ENCODE measurements at regions not wholly inside any gene's neighbourhood (a gene's known extent, or its start where the extent isn't known, plus 50 kb on each side); places are given as distances from the start of the nearest gene placed in this dataset.

DNA sequence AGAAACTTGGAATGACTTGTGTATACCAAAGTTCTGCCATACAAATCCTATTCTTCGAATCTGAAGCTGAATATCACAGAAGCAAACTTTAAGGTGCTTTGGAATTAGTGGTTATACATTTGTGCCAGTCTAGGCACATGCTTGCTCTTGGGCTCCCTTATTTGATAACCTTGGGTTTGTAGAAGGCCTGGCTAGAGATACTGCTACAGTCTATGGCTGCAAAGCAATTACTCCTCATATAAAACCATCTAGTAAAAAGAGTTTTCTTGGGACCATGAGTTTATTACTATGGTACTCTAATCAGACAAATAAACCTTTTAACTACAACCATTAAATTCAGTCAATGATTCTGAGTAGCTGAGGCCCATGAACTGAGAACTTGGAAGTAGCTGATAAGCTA lies 92.5 kb upstream of the SLC13A1 start:
- Histone ChIP-seq H2AFZ (ENCODE audit: low read depth, low read length) (no peak overlapping the region), H3K4me2 (ENCODE audit: insufficient read depth, low read length) (no peak overlapping the region), H3K27ac (ENCODE audit: extremely low read depth, low read depth, low read length) (no peak overlapping the region), H3K27me3 (ENCODE audit: control insufficient read depth in 2 of 2, insufficient read depth in 2 of 2, low read length in 2 of 2) (no peaks in the 10 kb centered on the region), H3K4me3 (no peak overlapping the region), H3K79me2 (ENCODE audit: control insufficient read depth, insufficient read depth, low read length) (no peaks in the 10 kb centered on the region), H3K9ac (ENCODE audit: insufficient read depth in 1 of 2, low read depth in 2 of 2, low read length in 2 of 2) (no peak overlapping the region), H3K9me3 (replicated peaks; ENCODE audit: control insufficient read depth, insufficient read depth, low read depth, low read length) (no peaks in the 10 kb centered on the region), H4K20me1 (replicated peaks; ENCODE audit: control insufficient read depth, insufficient read depth, low read length) (no peaks in the 10 kb centered on the region), H3K36me3 (ENCODE audit: control insufficient read depth, insufficient read depth, low read length) (no peaks in the 10 kb centered on the region), H3K9me1 (ENCODE audit: control insufficient read depth, insufficient read depth, low read length) (no peaks in the 10 kb centered on the region), H3K4me1 (replicated peaks in 1 of 2; ENCODE audit: control insufficient read depth in 2 of 2, insufficient read depth in 2 of 2, low read length in 2 of 2) (no peaks in the 10 kb centered on the region)
- in situ Hi-C loops (cut with MboI) = no loop called here
- ChIA-PET CTCF (ENCODE audit: low intra/inter-chr PET ratio) (no interaction called here), POLR2A (no interaction called here)
- 0% methylated on average over 1 of the region's 1 CpG for WGBS (ENCODE audit: insufficient coverage, low coverage, missing lambda C conversion rate)
- BruUV-seq (replicated peaks) = no TSS peak
- FAIRE-seq (no peak), ATAC-seq (no peak), DNase-seq (ENCODE audit: extremely low read depth in 1 of 4, low spot score in 3 of 4) (no peak)
- intact Hi-C loops (cut with micrococcal nuclease) = no loop called here
- TF ChIP-seq MYNN (IDR thresholded peaks at IDR 0.05) = no peak
- no peak for TF ChIP-seq MYNN (CRISPR knock-in tag; IDR thresholded peaks at IDR 0.05)
- TF ChIP-seq FOXM1 (IDR thresholded peaks at IDR 0.05; ENCODE audit: low read depth) = no peak
- TF ChIP-seq FOXM1 (CRISPR knock-in tag; IDR thresholded peaks at IDR 0.05; ENCODE audit: low read depth) = no peak
- TF ChIP-seq, protein P1, sequence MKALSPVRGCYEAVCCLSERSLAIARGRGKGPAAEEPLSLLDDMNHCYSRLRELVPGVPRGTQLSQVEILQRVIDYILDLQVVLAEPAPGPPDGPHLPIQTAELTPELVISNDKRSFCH (CRISPR knock-in tag; IDR thresholded peaks at IDR 0.05) = no peak
- TF ChIP-seq, protein P1 (tag; IDR thresholded peaks at IDR 0.05) = no peak
- TF ChIP-seq, protein P2, sequence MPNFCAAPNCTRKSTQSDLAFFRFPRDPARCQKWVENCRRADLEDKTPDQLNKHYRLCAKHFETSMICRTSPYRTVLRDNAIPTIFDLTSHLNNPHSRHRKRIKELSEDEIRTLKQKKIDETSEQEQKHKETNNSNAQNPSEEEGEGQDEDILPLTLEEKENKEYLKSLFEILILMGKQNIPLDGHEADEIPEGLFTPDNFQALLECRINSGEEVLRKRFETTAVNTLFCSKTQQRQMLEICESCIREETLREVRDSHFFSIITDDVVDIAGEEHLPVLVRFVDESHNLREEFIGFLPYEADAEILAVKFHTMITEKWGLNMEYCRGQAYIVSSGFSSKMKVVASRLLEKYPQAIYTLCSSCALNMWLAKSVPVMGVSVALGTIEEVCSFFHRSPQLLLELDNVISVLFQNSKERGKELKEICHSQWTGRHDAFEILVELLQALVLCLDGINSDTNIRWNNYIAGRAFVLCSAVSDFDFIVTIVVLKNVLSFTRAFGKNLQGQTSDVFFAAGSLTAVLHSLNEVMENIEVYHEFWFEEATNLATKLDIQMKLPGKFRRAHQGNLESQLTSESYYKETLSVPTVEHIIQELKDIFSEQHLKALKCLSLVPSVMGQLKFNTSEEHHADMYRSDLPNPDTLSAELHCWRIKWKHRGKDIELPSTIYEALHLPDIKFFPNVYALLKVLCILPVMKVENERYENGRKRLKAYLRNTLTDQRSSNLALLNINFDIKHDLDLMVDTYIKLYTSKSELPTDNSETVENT (CRISPR knock-in tag; IDR thresholded peaks at IDR 0.05) = no peak
- TF ChIP-seq HDAC2 (IDR thresholded peaks at IDR 0.05) = no peak
- TF ChIP-seq RBM17 (IDR thresholded peaks at IDR 0.05; ENCODE audit: borderline replicate concordance, low read depth, low read length) = no peak
- TF ChIP-seq, protein P3, sequence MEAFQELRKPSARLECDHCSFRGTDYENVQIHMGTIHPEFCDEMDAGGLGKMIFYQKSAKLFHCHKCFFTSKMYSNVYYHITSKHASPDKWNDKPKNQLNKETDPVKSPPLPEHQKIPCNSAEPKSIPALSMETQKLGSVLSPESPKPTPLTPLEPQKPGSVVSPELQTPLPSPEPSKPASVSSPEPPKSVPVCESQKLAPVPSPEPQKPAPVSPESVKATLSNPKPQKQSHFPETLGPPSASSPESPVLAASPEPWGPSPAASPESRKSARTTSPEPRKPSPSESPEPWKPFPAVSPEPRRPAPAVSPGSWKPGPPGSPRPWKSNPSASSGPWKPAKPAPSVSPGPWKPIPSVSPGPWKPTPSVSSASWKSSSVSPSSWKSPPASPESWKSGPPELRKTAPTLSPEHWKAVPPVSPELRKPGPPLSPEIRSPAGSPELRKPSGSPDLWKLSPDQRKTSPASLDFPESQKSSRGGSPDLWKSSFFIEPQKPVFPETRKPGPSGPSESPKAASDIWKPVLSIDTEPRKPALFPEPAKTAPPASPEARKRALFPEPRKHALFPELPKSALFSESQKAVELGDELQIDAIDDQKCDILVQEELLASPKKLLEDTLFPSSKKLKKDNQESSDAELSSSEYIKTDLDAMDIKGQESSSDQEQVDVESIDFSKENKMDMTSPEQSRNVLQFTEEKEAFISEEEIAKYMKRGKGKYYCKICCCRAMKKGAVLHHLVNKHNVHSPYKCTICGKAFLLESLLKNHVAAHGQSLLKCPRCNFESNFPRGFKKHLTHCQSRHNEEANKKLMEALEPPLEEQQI (IDR thresholded peaks at IDR 0.05) = no peak
- TF ChIP-seq, protein P4, sequence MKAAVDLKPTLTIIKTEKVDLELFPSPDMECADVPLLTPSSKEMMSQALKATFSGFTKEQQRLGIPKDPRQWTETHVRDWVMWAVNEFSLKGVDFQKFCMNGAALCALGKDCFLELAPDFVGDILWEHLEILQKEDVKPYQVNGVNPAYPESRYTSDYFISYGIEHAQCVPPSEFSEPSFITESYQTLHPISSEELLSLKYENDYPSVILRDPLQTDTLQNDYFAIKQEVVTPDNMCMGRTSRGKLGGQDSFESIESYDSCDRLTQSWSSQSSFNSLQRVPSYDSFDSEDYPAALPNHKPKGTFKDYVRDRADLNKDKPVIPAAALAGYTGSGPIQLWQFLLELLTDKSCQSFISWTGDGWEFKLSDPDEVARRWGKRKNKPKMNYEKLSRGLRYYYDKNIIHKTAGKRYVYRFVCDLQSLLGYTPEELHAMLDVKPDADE (conservative IDR thresholded peaks at IDR 0.05; ENCODE audit: control insufficient read depth, low read depth, low read length) = no peak
- no peak for TF ChIP-seq NR1H2 (CRISPR knock-in tag; IDR thresholded peaks at IDR 0.05)
- TF ChIP-seq HNRNPL (IDR thresholded peaks at IDR 0.05; ENCODE audit: low read depth, low read length) = no peak
- no peak for TF ChIP-seq CCNT2 (IDR thresholded peaks at IDR 0.05; ENCODE audit: borderline replicate concordance, extremely low read depth, insufficient read length, low read depth, low read length)
- no peak for TF ChIP-seq ARNT (IDR thresholded peaks at IDR 0.05)
- TF ChIP-seq CEBPG (CRISPR knock-in tag; IDR thresholded peaks at IDR 0.05) = no peak
- TF ChIP-seq CEBPG (tag; conservative IDR thresholded peaks at IDR 0.05 in 1 of 2, IDR thresholded peaks at IDR 0.05 in 1 of 2) = no peak
- TF ChIP-seq, protein P5, sequence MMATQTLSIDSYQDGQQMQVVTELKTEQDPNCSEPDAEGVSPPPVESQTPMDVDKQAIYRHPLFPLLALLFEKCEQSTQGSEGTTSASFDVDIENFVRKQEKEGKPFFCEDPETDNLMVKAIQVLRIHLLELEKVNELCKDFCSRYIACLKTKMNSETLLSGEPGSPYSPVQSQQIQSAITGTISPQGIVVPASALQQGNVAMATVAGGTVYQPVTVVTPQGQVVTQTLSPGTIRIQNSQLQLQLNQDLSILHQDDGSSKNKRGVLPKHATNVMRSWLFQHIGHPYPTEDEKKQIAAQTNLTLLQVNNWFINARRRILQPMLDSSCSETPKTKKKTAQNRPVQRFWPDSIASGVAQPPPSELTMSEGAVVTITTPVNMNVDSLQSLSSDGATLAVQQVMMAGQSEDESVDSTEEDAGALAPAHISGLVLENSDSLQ (IDR thresholded peaks at IDR 0.05) = no peak
